Thyroid gland (tissue), 4 donors: ENCODE measurements at regions not wholly inside any gene's neighbourhood (a gene's known extent, or its start where the extent isn't known, plus 50 kb on each side); places are given as distances from the start of the nearest gene placed in this dataset.

Experiments
- CTCF ChIP-seq, 6 experiments: fragments of 200-600 bp in 3 of 6; fragments of 450-650 bp in 3 of 6; sonication (generic) in 3 of 6; IDR thresholded peaks; one replicate each; pipeline ENCODE4 v1.5.1; 2016 to 2019; ENCODE audit warnings: antibody characterized with exemption in 6 of 6, mild to moderate bottlenecking in 2 of 6, inconsistent platforms in 1 of 6, moderate library complexity in 1 of 6
- POLR2A ChIP-seq, 2 donors: fragments of 450-650 bp; IDR thresholded peaks; one replicate each; pipeline ENCODE4 v1.6.1; 2017; ENCODE audit warnings: antibody characterized with exemption in 2 of 2, mild to moderate bottlenecking in 2 of 2, moderate library complexity in 1 of 2

DNA sequence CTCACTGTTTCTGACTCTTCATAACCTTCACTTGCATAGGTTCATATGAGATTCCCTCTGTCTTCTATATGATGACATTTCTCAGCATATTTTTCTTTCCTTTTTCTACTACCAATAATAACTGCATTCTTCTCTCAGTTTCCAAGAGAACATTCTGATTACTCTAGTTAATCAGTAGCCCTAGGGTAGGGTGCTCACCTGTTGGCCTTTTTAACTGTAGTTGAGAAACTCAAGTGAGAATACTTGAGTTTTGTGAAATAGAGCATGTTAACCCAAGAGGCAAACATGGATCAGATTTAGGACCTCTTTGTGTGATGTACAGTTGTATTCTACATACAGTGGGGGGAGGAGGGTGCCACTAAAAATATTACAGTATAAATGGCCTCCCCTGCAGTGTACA lies 308.0 kb downstream of the CMPK2 start:
- no peak for TF ChIP-seq CTCF (IDR thresholded peaks at IDR 0.05)
- TF ChIP-seq POLR2A (IDR thresholded peaks at IDR 0.05): no peak
